DOHH2 (cell line): ENCODE measurements at regions not wholly inside any gene's neighbourhood (a gene's known extent, or its start where the extent isn't known, plus 50 kb on each side); places are given as distances from the start of the nearest gene placed in this dataset.

Source experiments
- H3F3A ChIP-seq: fragments of 200-600 bp; sonication (generic), shearing (Covaris generic); 2 replicates; pipeline ENCODE4 v1.6.0; 2016; ENCODE audit warnings: antibody characterized with exemption, mild to moderate bottlenecking; ENCODE audit not compliant: control insufficient read depth, insufficient read depth
- H3K27ac ChIP-seq: fragments of 200-600 bp; sonication (generic); 2 replicates; pipeline ENCODE4 v1.5.1; 2014; ENCODE audit warnings: low read depth, mild to moderate bottlenecking, low read length, moderate library complexity
- H3K27me3 ChIP-seq: fragments of 200-600 bp; sonication (generic); 2 replicates; pipeline ENCODE4 v1.6.1; 2014; ENCODE audit warnings: mild to moderate bottlenecking, low read length, mixed read lengths; ENCODE audit not compliant: control insufficient read depth
- H3K36me3 ChIP-seq: fragments of 200-600 bp; sonication (generic); 2 replicates; pipeline ENCODE4 v1.6.1; 2014; ENCODE audit warnings: mild to moderate bottlenecking, low read length, moderate library complexity, mixed read lengths; ENCODE audit not compliant: control insufficient read depth
- H3K4me1 ChIP-seq: fragments of 200-600 bp; sonication (generic); 2 replicates; pipeline ENCODE4 v1.6.1; 2014; ENCODE audit warnings: mild to moderate bottlenecking, low read length, mixed read lengths; ENCODE audit not compliant: control insufficient read depth
- H3K4me2 ChIP-seq: fragments of 200-600 bp; sonication (generic); 2 replicates; pipeline ENCODE4 v1.6.0; 2014; ENCODE audit warnings: mild to moderate bottlenecking, low read length, moderate library complexity
- H3K4me3 ChIP-seq: fragments of 200-600 bp; sonication (generic); 2 replicates; pipeline ENCODE4 v1.5.1; 2014; ENCODE audit warnings: mild to moderate bottlenecking, low read length, mixed read lengths
- H3K79me2 ChIP-seq: fragments of 200-600 bp; sonication (generic); 2 replicates; pipeline ENCODE4 v1.6.1; 2014; ENCODE audit warnings: mild to moderate bottlenecking, low read length, mixed read lengths; ENCODE audit not compliant: control insufficient read depth
- H3K9me2 ChIP-seq: fragments of 200-600 bp; sonication (generic); replicated peaks from 2 replicates; pipeline ENCODE4 v1.6.1; 2014; ENCODE audit warnings: mild to moderate bottlenecking, low read length, mixed read lengths; ENCODE audit not compliant: control insufficient read depth
- H3K9me3 ChIP-seq: fragments of 200-600 bp; sonication (generic); 2 replicates; pipeline ENCODE4 v1.6.1; 2014; ENCODE audit warnings: antibody characterized with exemption, low read length, mixed read lengths; ENCODE audit not compliant: control insufficient read depth, insufficient read depth
- H4K20me1 ChIP-seq: fragments of 200-600 bp; sonication (generic); 2 replicates; pipeline ENCODE4 v1.6.0; 2014; ENCODE audit warnings: low read depth, mild to moderate bottlenecking, antibody characterized with exemption, low read length, moderate library complexity; ENCODE audit not compliant: control insufficient read depth, insufficient read depth
- CTCF ChIP-seq: fragments of 200-600 bp; sonication (generic); IDR thresholded peaks from one replicate; pipeline ENCODE4 v1.5.1; 2014; ENCODE audit warnings: antibody characterized with exemption, mild to moderate bottlenecking, low read depth, low read length; ENCODE audit not compliant: poor library complexity, severe bottlenecking
- EZH2phosphoT487 ChIP-seq: fragments of 200-600 bp; sonication (generic); IDR thresholded peaks from 2 replicates; pipeline ENCODE4 v1.6.1; 2017; ENCODE audit warnings: borderline replicate concordance, mild to moderate bottlenecking, antibody characterized with exemption, low read length, moderate library complexity, mixed read lengths

GRCh38 chr12:102323799-102324198 is 126.2 kb upstream of the PMCH start:
- TF ChIP-seq CTCF (no peak), EZH2phosphoT487 (no peak)
- no peak overlapping the region for H3K4me3 ChIP-seq
- no peaks in the 10 kb centered on the region for H3K36me3 ChIP-seq
- H3K4me2 ChIP-seq: no peak overlapping the region
- no peaks in the 10 kb centered on the region for H3K4me1 ChIP-seq
- no peaks in the 10 kb centered on the region for H3K27me3 ChIP-seq
- H3K9me2 ChIP-seq: no peaks in the 10 kb centered on the region
- no peaks in the 10 kb centered on the region for H3K9me3 ChIP-seq
- H3K79me2 ChIP-seq: no peaks in the 10 kb centered on the region
- no peak overlapping the region for H3K27ac ChIP-seq
- H4K20me1 ChIP-seq: no peaks in the 10 kb centered on the region
- H3F3A ChIP-seq: no peaks in the 10 kb centered on the region

GRCh38 chr12:102322254-102322653 is 124.6 kb upstream of the PMCH start:
- TF ChIP-seq EZH2phosphoT487 (no peak), CTCF (no peak)
- H3K4me3 ChIP-seq: no peak overlapping the region
- no peaks in the 10 kb centered on the region for H3K9me3 ChIP-seq
- H3K27ac ChIP-seq: no peak overlapping the region
- H3K27me3 ChIP-seq: no peaks in the 10 kb centered on the region
- H3K79me2 ChIP-seq: no peaks in the 10 kb centered on the region
- H3K36me3 ChIP-seq: no peaks in the 10 kb centered on the region
- H3K9me2 ChIP-seq: no peaks in the 10 kb centered on the region
- no peaks in the 10 kb centered on the region for H4K20me1 ChIP-seq
- H3K4me1 ChIP-seq: no peaks in the 10 kb centered on the region
- H3K4me2 ChIP-seq: no peak overlapping the region
- H3F3A ChIP-seq: no peaks in the 10 kb centered on the region

GRCh38 chr12:102321305-102322082 is 123.9 kb upstream of the PMCH start:
- H4K20me1 ChIP-seq: no peaks in the 10 kb centered on the region
- no peaks in the 10 kb centered on the region for H3F3A ChIP-seq
- H3K36me3 ChIP-seq: no peaks in the 10 kb centered on the region
- H3K9me3 ChIP-seq: no peaks in the 10 kb centered on the region
- no peaks in the 10 kb centered on the region for H3K9me2 ChIP-seq
- no peak overlapping the region for H3K4me3 ChIP-seq
- no peaks in the 10 kb centered on the region for H3K4me1 ChIP-seq
- TF ChIP-seq EZH2phosphoT487 (no peak), CTCF (no peak)
- H3K79me2 ChIP-seq: no peaks in the 10 kb centered on the region
- H3K4me2 ChIP-seq: no peak overlapping the region
- H3K27ac ChIP-seq: no peak overlapping the region
- no peaks in the 10 kb centered on the region for H3K27me3 ChIP-seq
